ENCODE measurements at regions not wholly inside any gene's neighbourhood (a gene's known extent, or its start where the extent isn't known, plus 50 kb on each side); places are given as distances from the start of the nearest gene placed in this dataset.

DNA sequence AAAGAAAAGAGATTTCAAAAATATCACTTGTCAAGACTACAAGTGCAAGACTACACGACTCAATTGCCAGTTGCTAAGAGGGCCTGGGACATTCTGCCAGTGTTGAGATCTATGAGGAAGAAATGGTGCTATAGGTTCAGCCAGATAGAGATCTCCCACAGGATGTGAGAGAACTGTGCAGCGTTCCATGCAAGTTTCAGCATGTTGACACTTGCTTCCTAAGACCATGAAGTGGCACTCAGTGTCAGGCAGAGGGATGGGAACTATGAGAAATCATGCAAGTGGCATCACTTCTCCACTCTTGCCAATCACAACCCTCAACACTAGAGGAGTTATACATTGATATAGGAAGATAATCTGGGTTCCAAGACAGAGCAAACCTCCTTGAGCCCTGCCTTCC lies 210.3 kb downstream of the CHRM2 start:
- H4K20me1 ChIP-seq (ENCODE audit: insufficient read depth), result no peaks in the 10 kb centered on the region
- 5% methylated on average over 2 of the region's 2 CpGs for WGBS (ENCODE audit: low lambda C conversion rate)

More for the DNA sequence above, 210.3 kb downstream of the CHRM2 start:
- H3K36me3 ChIP-seq (replicated peaks in 1 of 2; ENCODE audit: control insufficient read depth in 1 of 2, insufficient read depth in 2 of 2, low read length in 1 of 2), result no peaks in the 10 kb centered on the region
- no peaks in the 10 kb centered on the region for H3F3A ChIP-seq (replicated peaks; ENCODE audit: insufficient read depth)
- ChIA-PET POLR2A (no interaction called here), CTCF (no interaction called here)
- H3K9ac ChIP-seq, result no peak overlapping the region
- no peaks in the 10 kb centered on the region for H3K9me3 ChIP-seq
- no peak overlapping the region for H3K27ac ChIP-seq (ENCODE audit: low read depth in 2 of 2, low read length in 1 of 2)
- DNase-seq, result no peak
- no peaks in the 10 kb centered on the region for H3K79me2 ChIP-seq (ENCODE audit: insufficient read depth)
- H3K4me1 ChIP-seq (ENCODE audit: control insufficient read depth in 1 of 2, insufficient read depth in 2 of 2, low read depth in 1 of 2, low read length in 1 of 2), result peaks cover 0 to 19% of the 10 kb centered on the region in 2 experiments; a peak in 2 of 4 replicates
- no peak overlapping the region for H2AFZ ChIP-seq (ENCODE audit: low read depth)
- no peaks in the 10 kb centered on the region for H3K27me3 ChIP-seq (ENCODE audit: insufficient read depth)
- H3K4me2 ChIP-seq, result no peak overlapping the region
- TF ChIP-seq ELF1 (IDR thresholded peaks at IDR 0.05) (no peak), NFIC (IDR thresholded peaks at IDR 0.05; ENCODE audit: borderline replicate concordance) (no peak), USF2 (IDR thresholded peaks at IDR 0.05; ENCODE audit: borderline replicate concordance, low read depth, low read length) (no peak), RFX5 (IDR thresholded peaks at IDR 0.05; ENCODE audit: low read length) (no peak), SMC3 (IDR thresholded peaks at IDR 0.05; ENCODE audit: low read depth, low read length) (no peak), YY1 (IDR thresholded peaks at IDR 0.05; ENCODE audit: low read depth) (no peak), MXI1 (IDR thresholded peaks at IDR 0.05; ENCODE audit: low read depth, low read length) (no peak), PBX3 (IDR thresholded peaks at IDR 0.05) (no peak), GATA2 (CRISPR knock-in tag; IDR thresholded peaks at IDR 0.05) (no peak), FOSL2 (IDR thresholded peaks at IDR 0.05; ENCODE audit: borderline replicate concordance, low read depth) (no peak), RXRA (IDR thresholded peaks at IDR 0.05; ENCODE audit: borderline replicate concordance, low read depth) (no peak), EZH2phosphoT487 (IDR thresholded peaks at IDR 0.05; ENCODE audit: borderline replicate concordance, low read depth) (no peak), JUND (IDR thresholded peaks at IDR 0.05) (no peak), USF1 (IDR thresholded peaks at IDR 0.05; ENCODE audit: borderline replicate concordance, low read depth) (no peak)
- TF ChIP-seq, protein P1, sequence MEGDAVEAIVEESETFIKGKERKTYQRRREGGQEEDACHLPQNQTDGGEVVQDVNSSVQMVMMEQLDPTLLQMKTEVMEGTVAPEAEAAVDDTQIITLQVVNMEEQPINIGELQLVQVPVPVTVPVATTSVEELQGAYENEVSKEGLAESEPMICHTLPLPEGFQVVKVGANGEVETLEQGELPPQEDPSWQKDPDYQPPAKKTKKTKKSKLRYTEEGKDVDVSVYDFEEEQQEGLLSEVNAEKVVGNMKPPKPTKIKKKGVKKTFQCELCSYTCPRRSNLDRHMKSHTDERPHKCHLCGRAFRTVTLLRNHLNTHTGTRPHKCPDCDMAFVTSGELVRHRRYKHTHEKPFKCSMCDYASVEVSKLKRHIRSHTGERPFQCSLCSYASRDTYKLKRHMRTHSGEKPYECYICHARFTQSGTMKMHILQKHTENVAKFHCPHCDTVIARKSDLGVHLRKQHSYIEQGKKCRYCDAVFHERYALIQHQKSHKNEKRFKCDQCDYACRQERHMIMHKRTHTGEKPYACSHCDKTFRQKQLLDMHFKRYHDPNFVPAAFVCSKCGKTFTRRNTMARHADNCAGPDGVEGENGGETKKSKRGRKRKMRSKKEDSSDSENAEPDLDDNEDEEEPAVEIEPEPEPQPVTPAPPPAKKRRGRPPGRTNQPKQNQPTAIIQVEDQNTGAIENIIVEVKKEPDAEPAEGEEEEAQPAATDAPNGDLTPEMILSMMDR (IDR thresholded peaks at IDR 0.05), result no peak
- no peak overlapping the region for H3K4me3 ChIP-seq (ENCODE audit: low read depth in 2 of 2, low read length in 1 of 2)
- H3K9me2 ChIP-seq, result no peaks in the 10 kb centered on the region
